ENCODE measurements at regions not wholly inside any gene's neighbourhood (a gene's known extent, or its start where the extent isn't known, plus 50 kb on each side); places are given as distances from the start of the nearest gene placed in this dataset.

GRCh38 chr5:129821477-129822131 lies 73.7 kb downstream of the MINAR2 start:
- Histone ChIP-seq H3K9me3 (no peaks in the 10 kb centered on the region), H3K27ac (no peak overlapping the region), H3K36me3 (no peaks in the 10 kb centered on the region), H3K27me3 (no peaks in the 10 kb centered on the region), H3K4me3 (no peak overlapping the region), H3K4me1 (no peaks in the 10 kb centered on the region)
- intact Hi-C loops (cut with DNase I; ENCODE audit: low total_unique reads): no loop called here
- TF ChIP-seq POLR2A (IDR thresholded peaks at IDR 0.05) (no peak), CTCF (IDR thresholded peaks at IDR 0.05) (no peak)
- DNase-seq: no peak

GRCh38 chr5:129830288-129830687 lies 74.0 kb upstream of the CHSY3 start:
- no peak overlapping the region for H3K27ac ChIP-seq
- H3K4me1 ChIP-seq: no peaks in the 10 kb centered on the region
- H3K4me3 ChIP-seq: no peak overlapping the region
- intact Hi-C loops (cut with DNase I; ENCODE audit: low total_unique reads): no loop called here
- no peak for DNase-seq
- H3K9me3 ChIP-seq: no peaks in the 10 kb centered on the region
- H3K27me3 ChIP-seq: no peaks in the 10 kb centered on the region
- no peaks in the 10 kb centered on the region for H3K36me3 ChIP-seq
- TF ChIP-seq CTCF (IDR thresholded peaks at IDR 0.05): no peak
- TF ChIP-seq POLR2A (IDR thresholded peaks at IDR 0.05): no peak

DNA sequence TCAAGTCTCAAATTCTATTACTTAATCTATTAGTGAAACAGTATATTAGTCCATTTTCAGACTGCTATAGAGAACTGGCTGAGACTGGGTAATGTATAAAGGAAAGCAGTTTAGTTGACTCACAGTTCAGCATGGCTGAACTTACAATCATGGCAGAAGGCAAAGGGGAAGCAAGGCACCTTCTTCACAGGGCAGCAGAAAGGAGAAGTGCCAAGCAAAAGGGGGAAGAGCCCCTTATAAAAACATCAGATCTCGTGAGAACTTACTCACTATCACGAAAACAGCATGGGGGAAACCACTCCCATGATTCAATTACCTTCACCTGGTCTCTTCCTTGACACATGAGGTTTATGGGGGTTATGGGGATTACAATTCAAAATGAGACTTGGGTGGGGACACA lies 67.9 kb upstream of the CHSY3 start:
- Histone ChIP-seq H3K4me1 (no peaks in the 10 kb centered on the region), H3K27me3 (no peaks in the 10 kb centered on the region), H3K4me3 (no peak overlapping the region), H3K9me3 (no peaks in the 10 kb centered on the region), H3K27ac (no peak overlapping the region), H3K36me3 (no peaks in the 10 kb centered on the region)
- intact Hi-C loops (cut with DNase I; ENCODE audit: low total_unique reads): no loop called here
- TF ChIP-seq POLR2A (IDR thresholded peaks at IDR 0.05) (no peak), CTCF (IDR thresholded peaks at IDR 0.05) (no peak)
- no peak for DNase-seq

DNA sequence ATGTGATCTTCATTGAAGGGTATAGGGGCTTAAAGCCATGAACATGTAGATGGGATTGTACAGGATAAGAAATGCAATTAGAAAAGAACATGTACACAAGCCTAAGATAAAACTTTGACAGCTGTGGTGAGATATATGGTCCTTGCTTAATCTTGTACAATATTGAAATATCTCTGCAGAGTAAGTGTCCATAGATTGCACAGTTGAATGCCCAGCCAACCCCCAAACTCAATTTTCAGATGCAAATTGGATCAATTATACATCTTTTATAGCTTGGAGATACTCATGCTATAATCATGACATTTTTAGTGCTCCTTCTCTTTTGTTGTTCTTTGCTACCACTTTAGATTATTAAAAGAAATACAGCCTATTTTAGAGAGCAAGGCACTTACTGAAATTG lies 59.5 kb upstream of the CHSY3 start:
- Histone ChIP-seq H3K27ac (no peak overlapping the region), H3K4me3 (no peak overlapping the region), H3K9me3 (no peaks in the 10 kb centered on the region), H3K27me3 (no peaks in the 10 kb centered on the region), H3K4me1 (no peaks in the 10 kb centered on the region), H3K36me3 (no peaks in the 10 kb centered on the region)
- no peak for TF ChIP-seq CTCF (IDR thresholded peaks at IDR 0.05)
- no peak for TF ChIP-seq POLR2A (IDR thresholded peaks at IDR 0.05)
- no peak for DNase-seq
- intact Hi-C loops (cut with DNase I; ENCODE audit: low total_unique reads): no loop called here

GRCh38 chr5:129852747-129853352 lies 51.4 kb upstream of the CHSY3 start:
- Histone ChIP-seq H3K27ac (no peak overlapping the region), H3K27me3 (no peaks in the 10 kb centered on the region), H3K36me3 (no peaks in the 10 kb centered on the region), H3K9me3 (no peaks in the 10 kb centered on the region), H3K4me1 (no peaks in the 10 kb centered on the region), H3K4me3 (no peak overlapping the region)
- DNase-seq: peak; percentile 62 to 64
- TF ChIP-seq POLR2A (IDR thresholded peaks at IDR 0.05): no peak
- peak; percentile 48 to 74 (median 60) for TF ChIP-seq CTCF (IDR thresholded peaks at IDR 0.05)
- intact Hi-C loops (cut with DNase I; ENCODE audit: low total_unique reads): no loop called here

Measured in uterus (tissue), 3 donors.